ENCODE measurements at regions not wholly inside any gene's neighbourhood (a gene's known extent, or its start where the extent isn't known, plus 50 kb on each side); places are given as distances from the start of the nearest gene placed in this dataset.

- H3K9me3 ChIP-seq, result no peaks in the 10 kb centered on the region; the same call in 1 of the 2 replicates
- DNase-seq, result no peak
These were observed 703.2 kb downstream of the HDGFL1 start for GRCh38 chr6:23272536-23272935.

GRCh38 chr6:23277521-23278179 lies 708.3 kb downstream of the HDGFL1 start:
- H3K9me3 ChIP-seq, result no peaks in the 10 kb centered on the region; the same call in 1 of the 2 replicates
- no peak overlapping the region for H3K4me3 ChIP-seq (ENCODE audit: low read depth, low read length)
- DNase-seq, result peak; percentile 14
- TF ChIP-seq, protein P1, sequence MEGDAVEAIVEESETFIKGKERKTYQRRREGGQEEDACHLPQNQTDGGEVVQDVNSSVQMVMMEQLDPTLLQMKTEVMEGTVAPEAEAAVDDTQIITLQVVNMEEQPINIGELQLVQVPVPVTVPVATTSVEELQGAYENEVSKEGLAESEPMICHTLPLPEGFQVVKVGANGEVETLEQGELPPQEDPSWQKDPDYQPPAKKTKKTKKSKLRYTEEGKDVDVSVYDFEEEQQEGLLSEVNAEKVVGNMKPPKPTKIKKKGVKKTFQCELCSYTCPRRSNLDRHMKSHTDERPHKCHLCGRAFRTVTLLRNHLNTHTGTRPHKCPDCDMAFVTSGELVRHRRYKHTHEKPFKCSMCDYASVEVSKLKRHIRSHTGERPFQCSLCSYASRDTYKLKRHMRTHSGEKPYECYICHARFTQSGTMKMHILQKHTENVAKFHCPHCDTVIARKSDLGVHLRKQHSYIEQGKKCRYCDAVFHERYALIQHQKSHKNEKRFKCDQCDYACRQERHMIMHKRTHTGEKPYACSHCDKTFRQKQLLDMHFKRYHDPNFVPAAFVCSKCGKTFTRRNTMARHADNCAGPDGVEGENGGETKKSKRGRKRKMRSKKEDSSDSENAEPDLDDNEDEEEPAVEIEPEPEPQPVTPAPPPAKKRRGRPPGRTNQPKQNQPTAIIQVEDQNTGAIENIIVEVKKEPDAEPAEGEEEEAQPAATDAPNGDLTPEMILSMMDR (IDR thresholded peaks at IDR 0.05; ENCODE audit: low read depth, low read length), result no peak
- no peaks in the 10 kb centered on the region for H3K27me3 ChIP-seq
- H3K36me3 ChIP-seq, result no peaks in the 10 kb centered on the region
- H3K4me1 ChIP-seq, result peaks cover 35% of the 10 kb centered on the region

More at GRCh38 chr6:23272536-23272935, 703.2 kb downstream of the HDGFL1 start:
- H3K36me3 ChIP-seq, result no peaks in the 10 kb centered on the region
- peaks cover 16% of the 10 kb centered on the region for H3K4me1 ChIP-seq
- H3K4me3 ChIP-seq (ENCODE audit: low read depth, low read length), result no peak overlapping the region
- H3K27me3 ChIP-seq, result no peaks in the 10 kb centered on the region
- TF ChIP-seq, protein P1 (IDR thresholded peaks at IDR 0.05; ENCODE audit: low read depth, low read length), result no peak

DNA sequence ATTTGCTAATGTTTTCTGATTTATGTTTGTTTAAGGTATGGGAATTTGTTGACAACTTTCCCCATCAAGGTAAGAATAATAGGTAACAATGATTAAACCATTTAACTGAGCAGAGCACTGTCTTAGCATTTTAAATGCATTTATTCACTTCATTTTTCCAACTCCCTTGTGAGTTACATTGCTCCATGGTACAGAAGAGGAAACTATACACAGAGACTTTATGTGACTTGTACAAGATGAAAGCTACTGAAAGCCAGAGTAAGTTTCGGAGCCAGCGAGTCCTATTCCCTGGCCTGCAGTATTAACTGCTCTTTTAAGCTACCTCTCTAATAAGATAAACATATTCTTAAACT lies 708.8 kb downstream of the HDGFL1 start:
- H3K36me3 ChIP-seq, result no peaks in the 10 kb centered on the region
- no peak for DNase-seq
- H3K4me3 ChIP-seq (ENCODE audit: low read depth, low read length), result no peak overlapping the region
- H3K4me1 ChIP-seq, result peaks cover 32% of the 10 kb centered on the region
- H3K27me3 ChIP-seq, result no peaks in the 10 kb centered on the region
- H3K9me3 ChIP-seq, result no peaks in the 10 kb centered on the region; the same call in 1 of the 2 replicates
- TF ChIP-seq, protein P1 (IDR thresholded peaks at IDR 0.05; ENCODE audit: low read depth, low read length), result no peak

GRCh38 chr6:23280437-23280836 lies 711.1 kb downstream of the HDGFL1 start:
- no peak overlapping the region for H3K4me3 ChIP-seq (ENCODE audit: low read depth, low read length)
- TF ChIP-seq, protein P1 (IDR thresholded peaks at IDR 0.05; ENCODE audit: low read depth, low read length), result no peak
- no peaks in the 10 kb centered on the region for H3K36me3 ChIP-seq

GRCh38 chr6:23282252-23283021 lies 713.1 kb downstream of the HDGFL1 start:
- H3K4me3 ChIP-seq (ENCODE audit: low read depth, low read length), result peak overlapping the region; percentile 7; the same call in 1 of the 2 replicates
- no peaks in the 10 kb centered on the region for H3K36me3 ChIP-seq
- no peaks in the 10 kb centered on the region for H3K9me3 ChIP-seq
- peaks cover 26% of the 10 kb centered on the region for H3K4me1 ChIP-seq
- H3K27me3 ChIP-seq, result no peaks in the 10 kb centered on the region
- DNase-seq, result peak; percentile 59
- TF ChIP-seq, protein P1 (IDR thresholded peaks at IDR 0.05; ENCODE audit: low read depth, low read length), result no peak

More at GRCh38 chr6:23280437-23280836, 711.1 kb downstream of the HDGFL1 start:
- Histone ChIP-seq H3K4me1 (peaks cover 32% of the 10 kb centered on the region), H3K27me3 (no peaks in the 10 kb centered on the region), H3K9me3 (no peaks in the 10 kb centered on the region; the same call in 1 of the 2 replicates)
- no peak for DNase-seq

DNA sequence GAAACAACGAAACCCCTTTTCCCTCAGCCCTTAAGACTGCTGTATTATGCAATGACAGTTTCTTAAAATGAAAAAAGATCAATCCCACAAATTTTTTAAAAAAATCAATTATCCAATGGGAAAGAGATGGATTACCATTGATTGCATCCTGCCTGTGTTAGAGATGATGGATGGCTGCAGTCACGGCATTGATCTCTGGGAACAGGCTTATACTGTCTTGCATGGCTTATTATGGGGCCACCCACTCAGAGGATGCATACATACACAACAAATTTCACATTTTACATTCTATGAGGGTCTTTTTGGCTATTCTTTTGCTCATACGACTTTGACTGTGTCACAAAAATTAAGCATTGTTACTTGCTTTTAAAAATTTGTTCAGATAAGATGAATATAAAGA lies 724.3 kb downstream of the HDGFL1 start:
- Histone ChIP-seq H3K27me3 (no peaks in the 10 kb centered on the region), H3K4me1 (no peaks in the 10 kb centered on the region)
- TF ChIP-seq, protein P1 (IDR thresholded peaks at IDR 0.05; ENCODE audit: low read depth, low read length), result no peak

More for the DNA sequence above, 724.3 kb downstream of the HDGFL1 start:
- Histone ChIP-seq H3K4me3 (ENCODE audit: low read depth, low read length) (no peak overlapping the region), H3K36me3 (no peaks in the 10 kb centered on the region), H3K9me3 (no peaks in the 10 kb centered on the region)
- no peak for DNase-seq
